GM12878 (cell line): ENCODE measurements at regions not wholly inside any gene's neighbourhood (a gene's known extent, or its start where the extent isn't known, plus 50 kb on each side); places are given as distances from the start of the nearest gene placed in this dataset.

Source experiments
- ATF3 ChIP-seq: IDR thresholded peaks from 2 replicates; pipeline ENCODE4 v1.6.1; 2011; ENCODE audit warnings: low read depth, mild to moderate bottlenecking, low read length, moderate library complexity, borderline replicate concordance; ENCODE audit errors: extremely low read depth
- CBFB ChIP-seq: IDR thresholded peaks from 2 replicates; pipeline ENCODE4 v1.6.1; 2016; ENCODE audit warnings: antibody characterized with exemption, low read depth
- CBX5 ChIP-seq: sonication (generic); IDR thresholded peaks from 2 replicates; pipeline ENCODE4 v1.6.1; 2016; ENCODE audit warnings: low read depth, moderate library complexity, mild to moderate bottlenecking, inconsistent platforms
- CTCF ChIP-seq, 3 experiments: IDR thresholded peaks in 2 of 3; conservative IDR thresholded peaks in 1 of 3; 2 replicates each; pipeline ENCODE4 v1.5.1; 2011; ENCODE audit warnings: low read depth in 3 of 3, low read length in 3 of 3, mild to moderate bottlenecking in 3 of 3, control low read depth in 2 of 3, moderate library complexity in 2 of 3, inconsistent platforms in 1 of 3, mixed read lengths in 1 of 3; ENCODE audit not compliant: control insufficient read depth in 2 of 3, insufficient read depth in 1 of 3; ENCODE audit errors: extremely low read depth in 1 of 3
- EZH2 ChIP-seq: IDR thresholded peaks from 2 replicates; pipeline ENCODE4 v1.6.1; 2012; ENCODE audit warnings: low read depth, mild to moderate bottlenecking, control low read depth, inconsistent platforms, low read length, borderline replicate concordance; ENCODE audit not compliant: control insufficient read depth
- FOXK2 ChIP-seq: fragments of 450-650 bp; IDR thresholded peaks from 2 replicates; pipeline ENCODE4 v1.6.1; 2017; ENCODE audit warnings: mild to moderate bottlenecking, moderate library complexity
- JUNB ChIP-seq: IDR thresholded peaks from 2 replicates; pipeline ENCODE4 v1.6.1; 2016; ENCODE audit warnings: antibody characterized with exemption, mild to moderate bottlenecking
- NR2C1 ChIP-seq: fragments of 450-650 bp; IDR thresholded peaks from 2 replicates; pipeline ENCODE4 v1.6.1; 2017; ENCODE audit warnings: antibody characterized with exemption, mild to moderate bottlenecking, moderate library complexity
- SIN3A ChIP-seq: IDR thresholded peaks from 2 replicates; pipeline ENCODE4 v1.6.1; 2012; ENCODE audit warnings: low read depth, low read length, improper control_type of control experiment
- SMAD1 ChIP-seq: fragments of 450-650 bp; IDR thresholded peaks from 2 replicates; pipeline ENCODE4 v1.6.1; 2018; ENCODE audit warnings: mild to moderate bottlenecking, low read depth; ENCODE audit not compliant: partially characterized antibody
- TAF1 ChIP-seq: IDR thresholded peaks from 2 replicates; pipeline ENCODE4 v1.6.1; 2011; ENCODE audit warnings: mild to moderate bottlenecking, low read depth, low read length, borderline replicate concordance
- TCF7 ChIP-seq: IDR thresholded peaks from 2 replicates; pipeline ENCODE4 v1.6.1; 2014; ENCODE audit warnings: antibody characterized with exemption, borderline replicate concordance
- USF2 ChIP-seq: IDR thresholded peaks from 2 replicates; pipeline ENCODE4 v1.6.1; 2011; ENCODE audit warnings: low read depth, low read length, improper control_type of control experiment, borderline replicate concordance
- ZBTB33 ChIP-seq: fragments of 450-650 bp; IDR thresholded peaks from 2 replicates; pipeline ENCODE4 v1.6.1; 2017; ENCODE audit warnings: mild to moderate bottlenecking

GRCh38 chr6:22959571-22959970 is 390.2 kb downstream of the HDGFL1 start:
- TF ChIP-seq CTCF (IDR thresholded peaks at IDR 0.05 in 2 of 3, conservative IDR thresholded peaks at IDR 0.05 in 1 of 3; ENCODE audit: control insufficient read depth in 2 of 3, extremely low read depth in 1 of 3, insufficient read depth in 1 of 3, low read depth in 3 of 3, low read length in 3 of 3) (no peak), SMAD1 (no peak), ATF3 (no peak), FOXK2 (no peak), NR2C1 (no peak), TCF7 (no peak), TAF1 (no peak), JUNB (no peak), ZBTB33 (no peak), USF2 (no peak), CBX5 (no peak), SIN3A (no peak), CBFB (no peak), EZH2 (no peak)
